NT2/D1 (cell line): ENCODE measurements at regions not wholly inside any gene's neighbourhood (a gene's known extent, or its start where the extent isn't known, plus 50 kb on each side); places are given as distances from the start of the nearest gene placed in this dataset.

ENCODE experiments used
- SUZ12 ChIP-seq: IDR thresholded peaks from 2 replicates; pipeline ENCODE4 v1.6.1; 2011; ENCODE audit not compliant: insufficient read length, insufficient read depth; ENCODE audit errors: extremely low read depth
- YY1 ChIP-seq: IDR thresholded peaks from 2 replicates; pipeline ENCODE4 v1.6.1; 2011; ENCODE audit not compliant: insufficient read length, insufficient read depth
- ZNF274 ChIP-seq: IDR thresholded peaks from 2 replicates; pipeline ENCODE4 v1.6.1; 2011; ENCODE audit warnings: mild to moderate bottlenecking, low read depth, low read length

GRCh38 chr11:122030286-122030685 lies 85.7 kb downstream of the BLID start:
- no peak for TF ChIP-seq ZNF274
- TF ChIP-seq SUZ12, result no peak
- no peak for TF ChIP-seq YY1
